ENCODE measurements at regions not wholly inside any gene's neighbourhood (a gene's known extent, or its start where the extent isn't known, plus 50 kb on each side); places are given as distances from the start of the nearest gene placed in this dataset.
"Not testable (repeated sequence)": the region's sequence is repeated elsewhere in the genome, so short reads cannot be mapped to it uniquely, and the experiment has no call there.

DNA sequence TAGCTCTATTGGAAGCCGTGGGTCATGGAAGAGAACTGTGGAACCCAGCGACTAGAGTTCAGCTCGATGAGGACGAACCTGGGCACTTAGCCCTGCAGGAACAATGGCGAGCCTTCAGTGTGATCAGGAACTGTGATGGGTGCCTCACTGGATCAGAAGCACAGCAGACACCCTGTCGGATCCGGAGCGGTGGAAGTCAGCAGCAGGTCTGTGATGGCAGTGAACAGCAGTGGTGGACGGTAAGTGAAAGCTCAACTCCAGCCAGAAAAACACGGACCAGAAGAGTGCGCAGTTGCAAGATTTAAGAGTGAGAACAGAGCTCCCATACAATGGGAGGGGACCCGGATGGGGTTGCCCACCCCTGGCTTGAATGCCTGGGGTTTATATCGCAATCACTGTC is 282.2 kb downstream of the NSUN3 start:
- no peak for DNase-seq

DNA sequence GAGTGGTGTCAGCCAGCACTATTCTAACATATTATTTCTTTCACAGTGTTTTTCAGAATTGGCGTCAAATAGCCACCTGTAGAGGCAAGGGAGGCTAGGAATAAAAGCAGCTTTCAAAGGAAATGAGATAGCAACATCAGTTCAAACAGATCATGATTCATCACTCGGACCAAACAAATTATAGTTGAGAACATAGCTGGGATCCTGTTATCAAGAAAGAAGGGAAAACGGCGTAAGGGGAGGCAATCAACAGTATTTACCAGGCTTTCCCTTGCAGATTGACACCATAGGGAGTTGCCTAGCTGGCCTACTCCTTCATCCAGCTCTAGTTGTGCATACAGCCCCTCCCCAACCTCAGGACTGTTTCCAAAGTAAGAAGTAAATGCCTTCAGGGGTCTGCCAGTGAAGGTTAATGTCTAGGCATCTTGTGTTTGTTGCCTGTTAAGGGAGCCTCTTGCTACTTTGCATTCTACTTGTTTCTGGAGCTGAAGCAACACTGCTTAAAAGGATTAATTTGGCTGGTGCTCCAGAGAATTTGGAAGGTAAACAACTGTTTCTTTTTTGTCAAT is 286.5 kb downstream of the NSUN3 start:
- no peak for DNase-seq

DNA sequence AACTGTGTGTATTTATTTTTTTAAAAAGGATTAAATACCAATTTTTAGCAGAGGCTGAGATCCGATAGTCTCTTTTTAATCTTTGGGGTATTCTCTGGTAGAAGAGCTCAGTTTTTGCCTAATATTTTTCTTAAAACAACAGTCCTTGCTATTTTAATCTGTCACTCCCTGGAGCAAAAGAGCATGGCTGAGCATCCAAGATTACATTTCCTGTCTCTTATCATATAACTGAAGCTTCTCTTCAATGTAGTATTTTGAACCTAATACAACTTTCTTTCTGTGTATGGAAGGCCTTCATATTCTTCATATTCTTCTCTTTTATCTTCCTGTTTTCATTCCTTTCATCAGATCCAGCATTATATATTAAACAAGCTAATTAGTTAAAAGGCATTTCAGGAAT is 293.7 kb downstream of the NSUN3 start:
- no peak for DNase-seq

DNA sequence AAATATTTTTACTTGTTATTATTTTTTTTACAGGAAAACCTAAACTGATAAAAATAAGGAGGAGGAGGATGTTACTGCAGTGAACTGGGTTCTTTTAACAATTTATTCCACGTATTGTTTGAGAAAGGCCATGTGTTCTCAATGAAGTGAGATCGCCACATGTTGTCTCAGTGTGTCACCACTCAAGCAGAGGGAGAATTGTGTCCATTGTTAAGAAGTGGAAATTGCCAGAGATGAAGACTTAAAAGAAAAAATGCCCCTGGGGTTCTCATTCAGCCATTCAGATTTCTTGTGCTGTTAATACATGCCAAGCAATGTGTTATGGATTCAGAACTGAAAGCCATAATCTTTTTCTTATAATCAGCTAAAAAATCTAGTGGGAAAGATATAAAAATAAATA is 297.1 kb downstream of the NSUN3 start:
- no peak for DNase-seq

DNA sequence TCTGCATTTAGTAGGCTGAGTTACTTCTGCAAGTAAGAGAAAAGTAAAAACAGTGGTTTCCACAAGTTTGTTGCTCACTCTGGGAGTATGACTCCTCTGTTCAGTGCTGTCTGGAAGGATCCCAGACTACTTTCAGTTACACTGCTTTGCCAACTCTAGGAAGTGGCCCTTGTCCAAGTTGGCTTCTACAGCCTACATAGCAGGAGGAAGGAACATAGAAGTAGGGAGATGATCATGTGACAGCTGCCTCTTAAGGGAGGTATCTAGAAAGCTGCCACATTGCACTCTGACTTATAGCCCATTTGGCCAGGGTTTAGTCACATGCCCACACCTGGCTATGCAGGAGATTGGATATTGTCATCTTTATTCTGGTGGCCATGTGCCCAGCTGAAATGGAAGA is 298.1 kb downstream of the NSUN3 start:
- no peak for DNase-seq

DNA sequence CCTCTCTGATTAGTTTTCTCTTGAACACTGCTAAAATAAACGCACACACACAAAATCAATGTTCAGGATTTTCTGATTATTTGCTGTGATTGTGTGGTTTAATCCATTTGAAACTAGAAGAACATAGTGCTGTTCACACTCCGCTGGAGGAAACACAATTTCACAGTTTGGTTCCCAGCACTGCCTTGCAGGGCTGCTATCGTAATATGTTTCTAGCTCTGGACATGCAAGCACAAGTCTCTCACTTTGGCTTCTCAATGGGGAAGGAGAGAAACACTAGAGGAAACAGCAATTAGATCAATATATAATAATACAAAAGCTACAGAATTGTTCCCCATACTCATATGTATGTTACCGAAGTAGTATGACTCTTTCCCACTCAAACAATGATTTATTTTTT is 299.5 kb downstream of the NSUN3 start:
- no peak for DNase-seq

DNA sequence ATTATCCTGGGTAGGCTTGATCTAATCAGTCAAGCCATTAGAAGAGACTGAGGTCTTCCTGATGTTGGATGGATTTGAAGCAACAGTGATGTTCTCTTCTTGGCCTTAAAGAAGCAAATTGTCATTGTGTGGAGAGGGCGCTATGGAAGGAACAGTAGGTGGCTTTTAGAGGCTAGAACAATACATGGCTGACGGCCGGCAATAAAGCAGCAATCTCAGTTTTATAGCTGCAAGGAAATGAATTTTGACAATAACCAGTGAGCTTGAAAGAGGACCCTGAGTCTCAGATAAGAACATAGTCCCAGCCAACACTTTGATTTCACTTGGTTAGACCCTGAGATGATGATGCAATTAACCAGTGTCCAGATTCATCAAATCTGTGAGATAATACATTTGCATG is 302.1 kb downstream of the NSUN3 start:
- no peak for DNase-seq

DNA sequence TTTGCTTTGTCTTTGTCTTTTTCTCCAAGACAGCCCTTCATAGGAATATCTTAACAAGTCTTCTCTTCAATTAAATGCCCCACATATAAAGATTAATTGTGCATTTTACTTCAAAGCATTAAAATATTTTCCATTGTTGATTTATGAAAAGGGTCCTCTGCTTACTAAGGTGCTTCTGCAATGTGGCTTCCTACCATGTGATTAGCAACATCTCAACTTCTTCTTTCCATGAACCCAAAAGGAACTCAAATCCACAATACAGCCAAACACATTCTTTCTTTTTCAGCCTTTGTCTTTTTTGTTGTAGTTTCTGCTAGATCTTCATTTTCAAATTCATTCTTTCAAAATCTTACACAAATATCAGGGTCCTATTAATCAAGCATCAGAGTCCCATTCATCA is 309.2 kb downstream of the NSUN3 start:
- no peak for DNase-seq

DNA sequence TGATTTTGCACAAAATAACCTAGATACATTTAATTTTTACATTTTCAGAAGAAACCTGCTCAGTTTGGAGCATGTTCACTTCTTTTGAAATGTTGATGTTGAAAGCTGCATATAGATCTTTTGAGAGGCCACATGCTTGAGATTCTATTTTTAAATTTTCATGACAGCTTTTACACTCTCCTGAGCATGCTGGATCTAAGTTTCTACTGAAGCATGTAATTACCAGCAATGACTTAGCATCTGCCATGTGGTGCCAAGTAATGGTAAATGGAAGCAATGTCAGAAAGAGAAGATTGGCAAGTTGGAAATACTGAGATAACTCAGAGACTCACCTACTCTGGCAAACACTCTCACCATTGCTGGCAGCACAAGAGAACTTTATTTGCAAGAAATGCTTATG is 310.6 kb downstream of the NSUN3 start:
- DNase-seq: no peak

DNA sequence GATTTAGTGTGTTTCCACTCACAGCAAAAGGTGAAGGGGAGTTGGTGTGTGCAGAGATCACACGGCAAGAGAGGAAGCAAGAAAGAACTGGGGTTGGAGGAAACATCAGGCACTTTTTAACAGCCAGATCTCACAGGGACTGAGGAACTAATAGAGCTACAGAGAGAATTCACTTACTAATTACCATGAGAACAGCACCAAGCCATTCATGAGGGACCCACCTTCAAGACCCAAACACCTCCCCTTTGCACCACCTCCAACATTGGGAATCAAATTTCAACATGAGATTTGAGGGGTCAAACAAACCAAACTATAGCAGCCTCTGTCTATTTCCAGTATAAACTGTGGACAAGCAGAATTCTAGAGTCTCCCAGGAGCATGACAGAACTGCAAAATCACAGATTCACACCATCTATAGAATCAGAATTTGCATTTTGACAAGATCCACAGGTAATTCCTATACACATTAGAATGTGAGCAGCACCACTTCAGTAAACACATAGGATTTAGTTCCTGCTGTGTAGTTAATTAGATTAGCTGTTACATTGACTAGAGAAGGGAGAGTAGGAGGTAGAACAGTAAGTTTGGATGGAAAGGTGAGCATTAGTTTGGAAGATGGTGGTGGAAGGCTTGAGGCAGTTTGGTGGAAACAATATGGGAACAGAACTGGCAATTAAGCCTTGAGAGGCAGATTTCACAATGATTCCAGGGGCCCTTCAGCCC is 311.7 kb downstream of the NSUN3 start:
- DNase-seq: no peak

DNA sequence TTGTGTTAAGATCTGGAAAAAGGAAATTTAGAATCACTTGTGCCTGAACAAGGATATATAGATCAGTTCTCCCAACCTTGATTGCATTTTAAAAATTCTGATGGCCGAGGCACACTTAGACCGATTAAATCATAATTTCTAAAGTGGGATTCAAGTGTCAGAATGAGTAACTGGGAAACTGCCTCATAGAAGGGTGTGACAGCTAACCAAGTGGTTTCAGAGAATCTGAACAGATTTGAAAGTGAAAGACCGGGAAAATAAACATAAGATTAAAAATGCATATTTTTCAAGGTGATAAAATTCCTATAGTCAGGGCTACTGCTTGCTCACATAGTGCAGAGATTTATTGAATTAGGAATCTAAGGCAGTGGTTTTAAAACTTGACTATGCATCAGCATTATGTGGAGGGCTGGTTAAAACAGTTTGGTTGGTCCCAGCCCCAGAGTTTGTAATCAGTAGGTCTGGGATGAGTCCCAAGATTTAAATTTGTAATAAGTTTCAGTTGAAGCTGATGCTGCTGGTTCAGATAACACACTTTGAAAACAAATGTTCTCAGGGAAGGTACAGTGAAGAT is 314.3 kb downstream of the NSUN3 start:
- DNase-seq: not testable (repeated sequence)

DNA sequence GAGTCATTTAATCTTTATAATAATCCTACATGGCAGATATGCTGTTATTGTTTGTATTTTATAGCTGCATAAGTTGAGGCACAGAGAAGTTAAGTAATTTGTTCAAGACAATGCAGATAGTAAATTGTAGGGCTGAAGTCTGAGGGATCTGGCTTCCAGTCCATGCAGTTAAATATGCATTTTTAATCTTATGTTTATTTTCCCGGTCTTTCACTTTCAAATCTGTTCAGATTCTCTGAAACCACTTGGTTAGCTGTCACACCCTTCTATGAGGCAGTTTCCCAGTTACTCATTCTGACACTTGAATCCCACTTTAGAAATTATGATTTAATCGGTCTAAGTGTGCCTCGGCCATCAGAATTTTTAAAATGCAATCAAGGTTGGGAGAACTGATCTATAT is 315.0 kb downstream of the NSUN3 start:
- not testable (repeated sequence) for DNase-seq

DNA sequence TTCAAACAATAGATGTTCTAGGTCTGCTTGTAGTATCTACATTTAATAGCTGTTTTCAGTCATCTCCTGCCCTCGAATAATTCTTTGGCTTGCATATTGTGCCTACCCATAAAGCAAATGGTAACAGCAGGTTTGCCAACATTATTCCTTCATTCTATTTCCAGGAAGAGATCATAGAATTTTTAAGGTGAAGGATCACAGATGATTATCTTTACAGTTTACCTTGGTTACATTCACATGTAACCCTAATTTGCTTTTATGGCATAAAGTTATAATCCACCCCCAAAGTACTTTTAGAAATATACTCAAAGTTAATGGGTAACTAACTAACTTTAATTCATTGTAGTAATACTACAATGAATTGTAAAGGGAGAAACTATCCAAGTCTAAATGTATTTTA is 315.5 kb downstream of the NSUN3 start:
- DNase-seq: no peak

DNA sequence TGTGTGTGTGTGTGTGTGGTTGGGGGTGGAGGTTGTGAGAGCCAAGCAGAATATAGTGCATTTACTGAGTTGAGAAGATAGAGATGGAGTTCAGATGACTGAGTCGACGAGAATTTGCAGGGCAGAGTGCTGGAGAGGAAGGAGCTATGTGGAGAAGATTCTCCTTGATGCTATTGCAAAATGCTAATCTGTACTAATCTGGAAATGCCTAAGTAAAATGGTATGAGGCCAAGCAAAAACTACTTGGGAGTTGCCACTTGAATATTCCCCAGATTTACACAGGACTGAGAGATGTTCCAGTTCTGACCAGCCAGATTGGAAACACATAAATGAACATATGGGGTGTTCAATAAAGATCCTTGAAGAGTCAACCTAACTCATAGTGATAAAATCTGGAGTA is 316.4 kb downstream of the NSUN3 start:
- DNase-seq: no peak

DNA sequence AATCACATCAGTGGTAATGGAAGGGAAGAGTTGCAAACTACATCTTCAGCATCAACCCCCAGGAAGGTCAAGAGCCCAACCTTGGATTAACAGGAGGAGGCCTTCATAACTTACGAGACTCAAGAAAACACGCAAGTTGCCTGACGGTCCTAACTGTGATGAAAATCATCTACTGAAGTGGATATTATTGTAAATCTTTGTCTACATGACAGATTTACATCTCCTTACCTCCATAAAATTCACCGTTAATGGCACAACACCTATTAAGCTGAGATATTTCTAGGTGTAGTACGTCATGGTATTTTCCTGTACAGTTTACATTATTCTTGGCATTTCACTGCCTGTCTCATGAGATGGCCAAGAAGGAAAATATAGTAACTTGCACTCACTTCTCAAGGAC is 332.0 kb downstream of the NSUN3 start:
- DNase-seq: no peak

DNA sequence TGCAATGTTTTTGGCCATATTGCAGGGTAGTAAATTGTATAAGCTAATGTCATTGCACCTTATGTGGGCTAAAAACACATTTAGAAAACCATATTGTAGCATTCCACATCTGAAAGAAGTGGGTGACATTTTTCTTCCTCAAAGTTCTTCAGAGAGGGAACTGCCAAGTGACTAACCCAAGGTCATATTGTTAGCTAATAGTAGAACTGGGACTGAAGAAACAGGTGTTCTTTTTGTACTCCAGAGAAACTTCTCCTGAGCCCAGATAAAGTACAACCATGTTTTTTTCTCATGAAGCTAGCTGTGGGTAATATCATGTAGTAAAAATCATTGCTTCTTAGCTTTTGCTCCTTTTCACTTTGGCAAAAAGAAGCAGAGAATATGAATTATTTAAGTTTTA is 333.0 kb downstream of the NSUN3 start:
- no peak for DNase-seq

DNA sequence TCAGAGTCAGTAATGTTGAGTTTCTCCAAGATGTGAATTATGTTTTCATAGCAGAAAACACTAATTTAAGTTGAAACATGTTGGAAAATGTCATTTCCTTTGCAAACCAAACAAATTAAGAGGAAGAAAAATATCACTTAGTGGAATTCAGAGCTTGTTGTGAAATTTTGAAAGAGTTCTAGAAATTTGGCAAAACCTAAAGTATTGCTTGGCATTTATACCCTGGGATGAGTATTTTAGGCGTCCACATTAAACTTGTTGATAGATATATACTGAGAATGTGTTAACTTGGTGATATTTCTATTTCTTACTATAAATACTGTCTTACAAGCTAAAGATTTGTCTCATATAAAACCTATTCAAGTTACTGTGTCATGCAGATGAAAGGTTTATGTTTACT is 335.2 kb downstream of the NSUN3 start:
- no peak for DNase-seq

DNA sequence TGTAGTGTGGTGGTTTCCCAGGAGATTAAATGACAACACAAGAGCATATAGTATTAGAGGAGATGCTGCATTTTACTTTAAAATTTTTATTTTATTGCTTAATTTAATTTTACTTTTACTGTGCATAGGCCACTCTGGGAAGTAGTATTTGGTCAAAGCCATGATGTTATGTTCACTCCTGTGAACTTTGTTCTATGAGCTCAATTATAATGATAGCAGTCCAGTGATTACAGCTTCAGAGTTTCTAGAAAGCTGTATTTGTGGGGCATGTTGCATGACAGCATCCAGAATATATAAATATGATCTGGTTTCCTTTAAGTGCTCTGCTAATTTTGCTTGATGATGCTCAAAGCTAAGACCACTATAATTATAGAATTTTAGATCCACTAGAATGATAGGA is 338.6 kb downstream of the NSUN3 start:
- DNase-seq: no peak

DNA sequence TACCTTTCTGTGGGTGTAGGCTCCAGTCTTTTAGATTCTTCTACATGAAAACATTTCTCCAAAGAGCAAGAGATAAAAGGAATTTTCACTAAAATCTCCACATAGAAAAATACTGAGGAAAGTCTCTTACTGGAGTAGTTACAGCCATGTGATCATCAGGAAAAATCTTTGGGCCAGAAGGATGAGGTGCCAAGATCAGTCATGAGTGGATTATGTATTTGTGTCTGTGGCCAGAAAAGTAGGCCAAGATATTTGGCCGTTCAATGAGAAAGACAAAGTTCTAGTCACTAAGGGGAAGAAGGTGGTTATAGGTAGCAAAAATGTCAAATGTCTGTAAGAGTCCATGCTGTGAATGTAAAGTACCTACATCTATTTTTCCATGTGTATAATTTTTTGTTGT is 339.3 kb downstream of the NSUN3 start:
- DNase-seq: no peak

DNA sequence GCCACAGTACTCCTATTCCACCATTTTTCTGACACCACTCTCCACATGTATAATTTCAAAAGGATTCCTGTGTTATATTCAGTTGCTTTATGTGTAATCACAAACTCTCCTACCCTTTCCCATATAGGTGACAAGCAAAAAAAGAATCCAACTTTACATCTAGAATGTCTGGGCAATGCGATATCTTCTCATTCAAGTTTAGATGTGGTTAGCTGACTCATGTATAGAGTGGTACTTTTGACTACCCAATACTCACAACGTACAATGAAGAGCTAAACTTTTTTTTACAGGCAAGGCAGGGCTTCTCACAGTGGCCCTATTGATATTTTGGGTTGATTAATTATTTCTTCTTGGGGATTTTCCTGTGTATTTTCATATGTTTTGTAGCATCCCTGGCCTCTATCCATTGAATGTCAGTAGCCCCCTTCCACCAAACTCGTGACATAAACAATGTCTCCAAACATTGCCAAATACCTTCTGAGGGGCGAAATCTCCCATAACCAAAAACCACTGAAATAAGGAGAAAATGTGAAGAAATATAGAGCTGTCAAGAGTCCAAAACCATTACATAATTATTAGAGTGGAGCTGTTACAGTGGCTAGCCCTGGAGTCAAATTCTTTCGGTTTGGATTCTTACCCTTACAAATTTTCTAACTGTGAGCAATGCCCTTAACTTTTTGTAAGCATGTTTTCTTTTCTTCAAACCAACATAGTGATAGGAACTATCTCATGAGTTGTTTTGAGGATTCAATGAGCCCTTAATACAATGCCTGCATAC is 342.6 kb downstream of the NSUN3 start:
- DNase-seq: no peak

DNA sequence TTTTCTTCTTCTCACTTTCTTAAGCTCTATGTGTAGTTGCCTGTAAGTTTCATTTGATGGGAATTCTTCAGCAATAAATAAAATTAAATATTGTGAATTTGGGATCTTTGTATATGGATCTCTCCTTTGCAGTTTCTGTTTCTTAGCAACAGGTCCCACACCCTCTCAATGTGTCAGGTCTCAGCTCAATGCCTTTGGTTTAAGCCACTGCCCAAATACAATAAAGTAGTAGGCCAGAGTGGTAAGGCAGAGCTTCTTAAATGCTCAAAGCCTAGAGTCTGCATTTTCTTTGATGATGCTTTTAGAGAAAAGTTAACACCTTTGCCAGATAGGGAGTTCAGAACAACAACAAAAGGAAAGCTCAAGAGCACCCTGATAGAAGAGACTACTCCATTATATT is 343.7 kb downstream of the NSUN3 start:
- no peak for DNase-seq

DNA sequence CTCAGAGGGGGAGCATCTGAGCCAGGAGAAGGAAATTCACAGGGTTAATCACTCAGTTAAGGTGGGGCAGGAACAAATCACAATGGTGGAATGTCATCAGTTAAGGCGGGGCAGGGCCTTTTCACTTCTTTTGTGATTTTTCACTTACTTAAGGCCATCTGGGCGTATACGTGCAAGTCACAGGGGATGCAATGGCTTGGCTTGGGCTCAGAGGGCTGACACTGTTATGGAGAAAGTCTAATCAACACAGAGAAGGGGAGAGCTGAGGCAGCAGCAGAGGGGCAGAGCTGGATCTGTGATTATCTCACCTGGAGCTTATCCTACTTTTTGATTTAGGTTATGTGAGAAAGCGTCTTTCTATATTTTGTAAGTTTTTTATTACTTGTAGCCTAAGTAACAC is 350.1 kb downstream of the NSUN3 start:
- DNase-seq: not testable (repeated sequence)

DNA sequence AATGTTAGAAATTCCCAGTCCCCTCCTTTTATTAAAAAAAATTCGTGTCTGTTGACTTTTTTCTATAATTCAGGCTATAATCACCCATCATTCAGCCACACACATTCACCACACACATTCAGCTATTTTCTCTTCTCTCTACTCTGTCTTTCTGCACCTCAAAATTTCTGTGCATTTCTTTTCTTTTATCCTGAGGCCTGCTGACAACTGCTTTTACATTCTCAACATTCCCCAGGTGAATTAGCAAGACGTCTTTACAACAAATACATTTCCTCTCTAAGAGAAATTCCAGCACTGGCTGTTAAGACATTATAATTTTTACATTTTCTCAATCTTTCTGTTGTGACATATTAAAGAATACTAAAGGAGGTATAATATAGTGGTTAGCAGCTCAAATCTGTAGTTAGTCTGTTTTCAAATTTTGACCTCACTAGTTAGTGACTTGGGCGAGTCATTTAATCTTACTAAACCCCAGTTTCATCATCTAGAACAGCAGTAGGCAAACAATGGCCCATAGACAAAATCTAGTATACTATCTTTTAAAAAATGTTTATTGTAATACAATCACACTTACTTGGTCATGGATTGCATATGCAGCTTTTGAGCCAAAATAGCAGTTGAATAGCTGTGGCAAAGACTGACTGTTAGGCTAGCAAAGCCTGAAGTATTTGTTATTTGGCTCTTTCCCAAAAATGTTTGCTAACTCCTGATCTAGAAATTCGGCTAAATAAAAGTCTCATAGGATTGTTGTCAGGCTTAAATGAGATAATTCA is 350.7 kb downstream of the NSUN3 start:
- no peak for DNase-seq
